DND-41 (cell line): ENCODE measurements at regions not wholly inside any gene's neighbourhood (a gene's known extent, or its start where the extent isn't known, plus 50 kb on each side); places are given as distances from the start of the nearest gene placed in this dataset.

Experiments
- ATAC-seq: fragments of 200-7000 bp; cut with Tn5 transposase; 3 replicates; pipeline ENCODE4 v1.9.1; 2021; ENCODE audit warnings: low read depth; ENCODE audit not compliant: insufficient read depth
- DNase-seq: peaks from one replicate; pipeline ENCODE4 v3.0.0-alpha.2; 2020
- H2AFZ ChIP-seq: 2 replicates; pipeline ENCODE4 v1.6.0; 2012; ENCODE audit warnings: low read depth, low read length
- H3K27ac ChIP-seq: 2 replicates; pipeline ENCODE4 v1.5.1; 2012; ENCODE audit warnings: low read length, inconsistent platforms
- H3K27me3 ChIP-seq: fragments of 200-600 bp; sonication (generic); 2 replicates; pipeline ENCODE4 v1.6.0; 2012; ENCODE audit warnings: low read length, mild to moderate bottlenecking, inconsistent platforms; ENCODE audit not compliant: insufficient read depth, poor library complexity
- H3K36me3 ChIP-seq: 2 replicates; pipeline ENCODE4 v1.5.1; 2012; ENCODE audit warnings: low read length, inconsistent platforms; ENCODE audit not compliant: insufficient read depth
- H3K4me1 ChIP-seq: 2 replicates; pipeline ENCODE4 v1.5.1; 2012; ENCODE audit warnings: mild to moderate bottlenecking, low read length; ENCODE audit not compliant: insufficient read depth
- H3K4me2 ChIP-seq: 2 replicates; pipeline ENCODE4 v1.6.0; 2012; ENCODE audit warnings: mild to moderate bottlenecking, moderate library complexity, low read length, inconsistent platforms; ENCODE audit not compliant: insufficient read depth
- H3K4me3 ChIP-seq, 2 experiments: fragments of 200-600 bp in 1 of 2; shearing (Covaris generic) in 1 of 2; 2 replicates each; pipeline ENCODE4 v1.5.1; 2012 to 2016; ENCODE audit warnings: inconsistent platforms in 2 of 2, low read length in 2 of 2, mild to moderate bottlenecking in 2 of 2, low read depth in 1 of 2, moderate library complexity in 1 of 2
- H3K79me2 ChIP-seq: 2 replicates; pipeline ENCODE4 v1.6.0; 2012; ENCODE audit warnings: low read length, inconsistent platforms; ENCODE audit not compliant: insufficient read depth
- H3K9ac ChIP-seq: 2 replicates; pipeline ENCODE4 v1.6.0; 2012; ENCODE audit warnings: low read depth, mild to moderate bottlenecking, inconsistent platforms, low read length, moderate library complexity
- H3K9me3 ChIP-seq: 2 replicates; pipeline ENCODE4 v1.5.1; 2012; ENCODE audit warnings: low read length, moderate library complexity, mild to moderate bottlenecking, inconsistent platforms; ENCODE audit not compliant: insufficient read depth, severe bottlenecking
- H4K20me1 ChIP-seq: 2 replicates; pipeline ENCODE4 v1.6.0; 2012; ENCODE audit warnings: low read length; ENCODE audit not compliant: insufficient read depth
- EZH2 ChIP-seq: IDR thresholded peaks from 3 replicates; pipeline ENCODE4 v1.6.1; 2012; ENCODE audit warnings: borderline replicate concordance, low read depth, mild to moderate bottlenecking, moderate library complexity, low read length, inconsistent platforms; ENCODE audit not compliant: severe bottlenecking
- TF ChIP-seq, protein P1 (sequence below): IDR thresholded peaks from 2 replicates; pipeline ENCODE4 v1.5.1; 2012; ENCODE audit warnings: borderline replicate concordance, low read length, moderate library complexity, mild to moderate bottlenecking; ENCODE audit not compliant: poor library complexity, severe bottlenecking; ENCODE audit errors: extremely low read depth

DNA sequence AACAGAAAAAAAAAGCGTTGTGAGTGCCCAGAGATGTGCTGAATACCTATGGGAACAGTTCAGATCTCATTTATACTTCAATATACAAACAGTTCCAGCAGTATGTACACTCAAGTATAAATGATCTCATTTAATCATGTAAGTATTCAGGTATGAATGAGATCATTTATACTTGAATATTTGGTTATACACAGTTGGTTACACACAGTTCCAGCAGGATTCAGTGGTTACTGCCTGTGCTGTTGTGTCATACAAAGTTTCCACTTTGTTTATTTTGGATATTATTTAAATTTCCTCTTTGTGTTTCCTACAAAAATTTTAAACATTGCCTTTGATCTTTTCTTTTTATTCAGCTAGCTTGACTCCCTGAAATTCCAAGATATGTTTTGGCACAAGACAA lies 293.5 kb upstream of the SLC39A10 start:
- H4K20me1 ChIP-seq, result no peaks in the 10 kb centered on the region
- H3K79me2 ChIP-seq, result no peaks in the 10 kb centered on the region
- no peak overlapping the region for H3K4me2 ChIP-seq
- H2AFZ ChIP-seq, result no peak overlapping the region
- TF ChIP-seq EZH2, result no peak
- TF ChIP-seq, protein P1, sequence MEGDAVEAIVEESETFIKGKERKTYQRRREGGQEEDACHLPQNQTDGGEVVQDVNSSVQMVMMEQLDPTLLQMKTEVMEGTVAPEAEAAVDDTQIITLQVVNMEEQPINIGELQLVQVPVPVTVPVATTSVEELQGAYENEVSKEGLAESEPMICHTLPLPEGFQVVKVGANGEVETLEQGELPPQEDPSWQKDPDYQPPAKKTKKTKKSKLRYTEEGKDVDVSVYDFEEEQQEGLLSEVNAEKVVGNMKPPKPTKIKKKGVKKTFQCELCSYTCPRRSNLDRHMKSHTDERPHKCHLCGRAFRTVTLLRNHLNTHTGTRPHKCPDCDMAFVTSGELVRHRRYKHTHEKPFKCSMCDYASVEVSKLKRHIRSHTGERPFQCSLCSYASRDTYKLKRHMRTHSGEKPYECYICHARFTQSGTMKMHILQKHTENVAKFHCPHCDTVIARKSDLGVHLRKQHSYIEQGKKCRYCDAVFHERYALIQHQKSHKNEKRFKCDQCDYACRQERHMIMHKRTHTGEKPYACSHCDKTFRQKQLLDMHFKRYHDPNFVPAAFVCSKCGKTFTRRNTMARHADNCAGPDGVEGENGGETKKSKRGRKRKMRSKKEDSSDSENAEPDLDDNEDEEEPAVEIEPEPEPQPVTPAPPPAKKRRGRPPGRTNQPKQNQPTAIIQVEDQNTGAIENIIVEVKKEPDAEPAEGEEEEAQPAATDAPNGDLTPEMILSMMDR, result no peak
- H3K36me3 ChIP-seq, result no peaks in the 10 kb centered on the region
- H3K9me3 ChIP-seq, result no peaks in the 10 kb centered on the region
- no peaks in the 10 kb centered on the region for H3K27me3 ChIP-seq
- no peak for ATAC-seq
- H3K27ac ChIP-seq, result no peak overlapping the region
- DNase-seq, result no peak
- no peak overlapping the region for H3K4me3 ChIP-seq
- H3K4me1 ChIP-seq, result peaks cover 8% of the 10 kb centered on the region; the same call in 1 of the 2 replicates
- no peak overlapping the region for H3K9ac ChIP-seq

DNA sequence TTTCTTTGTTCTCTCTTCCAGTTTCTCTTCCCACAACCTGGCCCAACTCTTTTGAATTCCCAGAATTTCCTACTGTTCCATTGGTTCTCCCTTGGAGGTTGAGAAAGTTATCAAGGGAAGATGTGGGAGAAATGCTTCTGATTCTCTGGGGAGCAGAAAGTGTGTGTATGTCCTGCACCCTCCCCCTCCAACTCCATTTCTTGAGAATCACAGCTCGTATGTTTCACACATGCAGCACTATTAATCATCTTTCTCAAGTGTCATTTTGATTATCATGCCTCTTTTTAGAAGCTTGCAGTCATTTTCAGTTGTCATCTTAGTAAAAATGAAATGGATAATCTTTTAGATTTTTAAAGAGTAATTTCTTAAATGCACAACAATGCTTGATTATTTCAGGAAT lies 296.8 kb upstream of the SLC39A10 start:
- no peak overlapping the region for H3K9ac ChIP-seq
- H3K4me2 ChIP-seq, result no peak overlapping the region
- H3K79me2 ChIP-seq, result no peaks in the 10 kb centered on the region
- no peaks in the 10 kb centered on the region for H4K20me1 ChIP-seq
- H3K4me3 ChIP-seq, result no peak overlapping the region
- peaks cover 5% of the 10 kb centered on the region for H3K9me3 ChIP-seq
- H3K4me1 ChIP-seq, result no peaks in the 10 kb centered on the region
- TF ChIP-seq, protein P1, result no peak
- no peak for TF ChIP-seq EZH2
- no peak overlapping the region for H2AFZ ChIP-seq
- H3K27me3 ChIP-seq, result no peaks in the 10 kb centered on the region
- ATAC-seq (no peak), DNase-seq (no peak)
- no peaks in the 10 kb centered on the region for H3K36me3 ChIP-seq
- H3K27ac ChIP-seq, result no peak overlapping the region

DNA sequence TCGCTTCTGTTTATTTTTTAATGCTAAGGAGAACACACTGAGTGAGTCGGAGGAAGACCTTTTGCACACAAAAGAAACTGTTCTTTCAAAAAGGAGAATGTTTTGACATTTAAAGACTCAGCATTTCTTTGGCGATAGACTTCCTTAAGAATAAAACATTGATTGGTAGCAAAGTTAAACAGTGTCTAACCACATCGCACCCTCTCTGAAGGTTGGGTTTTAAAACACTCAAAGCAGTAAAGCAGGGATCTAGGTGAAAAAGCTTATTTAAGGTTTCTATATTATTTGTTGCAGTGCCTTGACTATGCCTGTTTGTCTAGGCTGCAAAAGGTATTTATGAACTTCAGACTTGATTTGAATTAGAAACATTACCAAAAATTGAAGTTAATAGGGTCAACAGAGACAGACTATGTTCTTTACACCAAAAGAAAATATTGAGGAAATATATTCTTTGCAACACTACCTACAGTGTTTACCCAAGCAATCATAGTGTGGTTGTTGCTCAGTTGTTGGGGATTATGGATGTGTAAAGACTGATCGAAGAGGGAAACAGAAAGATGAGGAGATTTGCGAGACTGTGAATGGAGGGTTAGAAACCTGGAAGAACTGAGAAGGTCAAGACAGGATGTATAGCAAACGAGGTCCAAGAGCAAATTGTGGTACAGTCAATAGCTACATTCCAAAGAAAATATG lies 297.8 kb upstream of the SLC39A10 start:
- TF ChIP-seq EZH2, result no peak
- TF ChIP-seq, protein P1, result no peak
- Histone ChIP-seq H4K20me1 (no peaks in the 10 kb centered on the region), H3K4me3 (no peak overlapping the region), H3K4me2 (no peak overlapping the region), H3K79me2 (no peaks in the 10 kb centered on the region), H3K9me3 (peaks cover 5% of the 10 kb centered on the region), H3K9ac (no peak overlapping the region), H3K27me3 (no peaks in the 10 kb centered on the region), H3K36me3 (no peaks in the 10 kb centered on the region), H2AFZ (peak overlapping the region; percentile 1; the same call in 1 of the 2 replicates), H3K27ac (no peak overlapping the region), H3K4me1 (no peaks in the 10 kb centered on the region)
- no peak for ATAC-seq
- no peak for DNase-seq
